A549 (cell line): ENCODE measurements at regions not wholly inside any gene's neighbourhood (a gene's known extent, or its start where the extent isn't known, plus 50 kb on each side); places are given as distances from the start of the nearest gene placed in this dataset.

Experiments
- CEBPB ChIP-seq, 2 experiments: fragments of >200 bp in 1 of 2; sonication (Bioruptor Twin) in 1 of 2; formaldehyde crosslinking in 1 of 2; IDR thresholded peaks; 2 replicates each; pipeline ENCODE4 v1.6.1; 2012 to 2016
- CTCF ChIP-seq: fragments of >200 bp; sonication (Bioruptor Twin); formaldehyde crosslinking; IDR thresholded peaks from 3 replicates; pipeline ENCODE4 v1.5.1; 2016
- EP300 ChIP-seq, 2 experiments: fragments of >200 bp; sonication (Bioruptor Twin); formaldehyde crosslinking; IDR thresholded peaks; 2 replicates in 1 of 2; 3 replicates in 1 of 2; pipeline ENCODE4 v1.6.1; 2016 to 2017
- ESRRA ChIP-seq: fragments of 150-350 bp; IDR thresholded peaks from 2 replicates; pipeline ENCODE4 v1.6.1; 2014; ENCODE audit warnings: mild to moderate bottlenecking, low read length, borderline replicate concordance
- HDAC2 ChIP-seq: fragments of 200-600 bp; sonication (generic); IDR thresholded peaks from 2 replicates; pipeline ENCODE4 v1.6.1; 2016
- JUN ChIP-seq, 2 experiments: fragments of >200 bp; sonication (Bioruptor Twin); formaldehyde crosslinking; IDR thresholded peaks; 2 replicates in 1 of 2; 3 replicates in 1 of 2; pipeline ENCODE4 v1.6.1; 2016 to 2017
- NR3C1 ChIP-seq: fragments of >200 bp; sonication (Bioruptor Twin); formaldehyde crosslinking; IDR thresholded peaks from 3 replicates; pipeline ENCODE4 v1.6.1; 2017
- POLR2A ChIP-seq: IDR thresholded peaks from 2 replicates; pipeline ENCODE4 v1.6.1; 2012; ENCODE audit warnings: mild to moderate bottlenecking, low read length
- REST ChIP-seq: fragments of 200-600 bp; sonication (generic); IDR thresholded peaks from 2 replicates; pipeline ENCODE4 v1.6.1; 2016; ENCODE audit warnings: antibody characterized with exemption, mild to moderate bottlenecking, moderate library complexity
- RNF2 ChIP-seq: fragments of 200-600 bp; sonication (generic); IDR thresholded peaks from 2 replicates; pipeline ENCODE4 v1.6.1; 2016; ENCODE audit warnings: low read depth, mild to moderate bottlenecking, antibody characterized with exemption, moderate library complexity, borderline replicate concordance
- ZC3H11A ChIP-seq: fragments of 450-650 bp; IDR thresholded peaks from 2 replicates; pipeline ENCODE4 v1.6.1; 2014; ENCODE audit warnings: antibody characterized with exemption, mild to moderate bottlenecking
- ZFP36 ChIP-seq: fragments of 450-650 bp; IDR thresholded peaks from 2 replicates; pipeline ENCODE4 v1.6.1; 2014; ENCODE audit warnings: borderline replicate concordance; ENCODE audit not compliant: partially characterized antibody

- TF ChIP-seq CEBPB (IDR thresholded peaks at IDR 0.05), result no peak
- no peak for TF ChIP-seq ESRRA
- TF ChIP-seq CTCF, result no peak
- no peak for TF ChIP-seq EP300 (IDR thresholded peaks at IDR 0.05)
- no peak for TF ChIP-seq POLR2A
- TF ChIP-seq ZFP36, result no peak
- no peak for TF ChIP-seq REST
- no peak for TF ChIP-seq HDAC2
- TF ChIP-seq ZC3H11A, result no peak
- TF ChIP-seq NR3C1, result no peak
- TF ChIP-seq JUN (IDR thresholded peaks at IDR 0.05), result no peak
- no peak for TF ChIP-seq RNF2
Observed at GRCh38 chr5:167570431-167570830, 721.0 kb upstream of the WWC1 start.
